GM06990 (cell line): ENCODE measurements at regions not wholly inside any gene's neighbourhood (a gene's known extent, or its start where the extent isn't known, plus 50 kb on each side); places are given as distances from the start of the nearest gene placed in this dataset.
"Not testable (repeated sequence)": the region's sequence is repeated elsewhere in the genome, so short reads cannot be mapped to it uniquely, and the experiment has no call there.

Experiments
- DNase-seq: peaks from one replicate; pipeline ENCODE4 v3.0.0-alpha.2; 2011; ENCODE audit not compliant: insufficient read length; ENCODE audit errors: extremely low read depth
- H3K27me3 ChIP-seq: replicated peaks from 2 replicates; pipeline ENCODE4 v1.6.0; 2011; ENCODE audit warnings: low read length; ENCODE audit not compliant: control insufficient read depth, insufficient read depth
- H3K36me3 ChIP-seq: 2 replicates; pipeline ENCODE4 v1.5.1; 2011; ENCODE audit warnings: low read length; ENCODE audit not compliant: control insufficient read depth, insufficient read depth
- H3K4me3 ChIP-seq: replicated peaks from 2 replicates; pipeline ENCODE4 v1.5.1; 2011; ENCODE audit warnings: low read depth, mild to moderate bottlenecking, control low read depth, low read length
- TF ChIP-seq, protein P1 (sequence below): IDR thresholded peaks from 2 replicates; pipeline ENCODE4 v1.5.1; 2011; ENCODE audit warnings: low read length, control low read depth, mild to moderate bottlenecking, inconsistent platforms; ENCODE audit not compliant: insufficient read depth, poor library complexity, severe bottlenecking

- H3K27me3 ChIP-seq, result no peaks in the 10 kb centered on the region
- no peak for DNase-seq
These were observed 709.0 kb downstream of the KLHL13 start for GRCh38 chrX:117407449-117408150.

GRCh38 chrX:117400839-117401238, 715.8 kb downstream of the KLHL13 start:
- TF ChIP-seq, protein P1, sequence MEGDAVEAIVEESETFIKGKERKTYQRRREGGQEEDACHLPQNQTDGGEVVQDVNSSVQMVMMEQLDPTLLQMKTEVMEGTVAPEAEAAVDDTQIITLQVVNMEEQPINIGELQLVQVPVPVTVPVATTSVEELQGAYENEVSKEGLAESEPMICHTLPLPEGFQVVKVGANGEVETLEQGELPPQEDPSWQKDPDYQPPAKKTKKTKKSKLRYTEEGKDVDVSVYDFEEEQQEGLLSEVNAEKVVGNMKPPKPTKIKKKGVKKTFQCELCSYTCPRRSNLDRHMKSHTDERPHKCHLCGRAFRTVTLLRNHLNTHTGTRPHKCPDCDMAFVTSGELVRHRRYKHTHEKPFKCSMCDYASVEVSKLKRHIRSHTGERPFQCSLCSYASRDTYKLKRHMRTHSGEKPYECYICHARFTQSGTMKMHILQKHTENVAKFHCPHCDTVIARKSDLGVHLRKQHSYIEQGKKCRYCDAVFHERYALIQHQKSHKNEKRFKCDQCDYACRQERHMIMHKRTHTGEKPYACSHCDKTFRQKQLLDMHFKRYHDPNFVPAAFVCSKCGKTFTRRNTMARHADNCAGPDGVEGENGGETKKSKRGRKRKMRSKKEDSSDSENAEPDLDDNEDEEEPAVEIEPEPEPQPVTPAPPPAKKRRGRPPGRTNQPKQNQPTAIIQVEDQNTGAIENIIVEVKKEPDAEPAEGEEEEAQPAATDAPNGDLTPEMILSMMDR, result no peak
- H3K27me3 ChIP-seq, result no peaks in the 10 kb centered on the region
- no peak for DNase-seq
- H3K36me3 ChIP-seq, result no peaks in the 10 kb centered on the region
- H3K4me3 ChIP-seq, result no peak overlapping the region

More at GRCh38 chrX:117407449-117408150, 709.0 kb downstream of the KLHL13 start:
- no peaks in the 10 kb centered on the region for H3K36me3 ChIP-seq
- H3K4me3 ChIP-seq, result no peak overlapping the region
- TF ChIP-seq, protein P1, result no peak

GRCh38 chrX:117400005-117400404, 716.6 kb downstream of the KLHL13 start:
- Histone ChIP-seq H3K4me3 (no peak overlapping the region), H3K36me3 (no peaks in the 10 kb centered on the region), H3K27me3 (no peaks in the 10 kb centered on the region)
- no peak for DNase-seq
- TF ChIP-seq, protein P1, result no peak

- no peaks in the 10 kb centered on the region for H3K36me3 ChIP-seq
- H3K4me3 ChIP-seq, result no peak overlapping the region
- TF ChIP-seq, protein P1, result no peak
- no peaks in the 10 kb centered on the region for H3K27me3 ChIP-seq
- DNase-seq, result no peak
These were observed 718.8 kb downstream of the KLHL13 start for GRCh38 chrX:117397844-117398243.

- DNase-seq, H3K36me3 ChIP-seq, H3K4me3 ChIP-seq, H3K27me3 ChIP-seq: not testable (repeated sequence)
These were observed 722.0 kb downstream of the KLHL13 start for GRCh38 chrX:117394506-117395070.

DNA sequence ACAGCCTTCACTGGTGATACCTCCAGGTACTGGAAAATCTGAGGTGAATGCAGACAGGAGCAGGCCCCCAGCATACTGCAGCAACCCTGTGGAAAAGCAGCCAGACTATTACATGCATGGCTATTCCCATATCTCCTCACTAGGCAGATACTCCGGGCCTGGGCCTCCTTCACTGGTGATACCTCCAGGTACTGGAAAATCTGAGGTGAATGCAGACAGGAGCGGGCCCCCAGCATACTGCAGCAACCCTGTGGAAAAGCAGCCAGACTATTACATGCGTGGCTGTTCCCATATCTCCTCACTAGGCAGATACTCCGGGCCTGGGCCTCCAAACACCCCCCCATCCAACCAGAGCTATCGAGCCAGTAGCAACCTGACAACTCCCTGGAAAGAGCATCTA, 724.2 kb downstream of the KLHL13 start:
- DNase-seq, H3K27me3 ChIP-seq, H3K36me3 ChIP-seq, H3K4me3 ChIP-seq: not testable (repeated sequence)
